AG09319 (cell line): ENCODE measurements at regions not wholly inside any gene's neighbourhood (a gene's known extent, or its start where the extent isn't known, plus 50 kb on each side); places are given as distances from the start of the nearest gene placed in this dataset.

Experiments used
- DNase-seq: peaks from one replicate; pipeline ENCODE4 v3.0.0-alpha.2; 2010; ENCODE audit warnings: low read depth; ENCODE audit errors: extremely low read depth
- TF ChIP-seq, protein P1 (sequence below): IDR thresholded peaks from 2 replicates; pipeline ENCODE4 v1.5.1; 2011; ENCODE audit warnings: low read depth, mild to moderate bottlenecking, inconsistent platforms, low read length, moderate library complexity

DNA sequence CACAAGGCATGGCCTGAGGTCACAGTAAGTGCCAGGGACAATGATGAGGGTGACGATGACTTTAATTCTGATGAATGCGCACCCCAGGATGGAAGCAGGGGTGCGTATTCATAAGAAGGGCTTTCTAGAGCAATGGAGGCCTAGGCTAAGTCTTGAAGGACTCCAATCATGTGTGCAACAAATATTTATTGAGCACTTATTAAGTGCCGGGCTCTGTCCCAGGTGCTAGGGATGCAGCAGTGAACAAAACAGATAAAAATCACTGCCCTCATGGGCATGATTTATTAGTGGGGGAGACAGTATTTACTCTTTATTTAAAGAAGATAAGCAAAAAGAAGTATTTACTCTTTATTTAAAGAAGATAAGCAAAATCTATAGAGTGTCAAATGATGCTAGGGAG is 198.2 kb upstream of the KCNG1 start:
- TF ChIP-seq, protein P1, sequence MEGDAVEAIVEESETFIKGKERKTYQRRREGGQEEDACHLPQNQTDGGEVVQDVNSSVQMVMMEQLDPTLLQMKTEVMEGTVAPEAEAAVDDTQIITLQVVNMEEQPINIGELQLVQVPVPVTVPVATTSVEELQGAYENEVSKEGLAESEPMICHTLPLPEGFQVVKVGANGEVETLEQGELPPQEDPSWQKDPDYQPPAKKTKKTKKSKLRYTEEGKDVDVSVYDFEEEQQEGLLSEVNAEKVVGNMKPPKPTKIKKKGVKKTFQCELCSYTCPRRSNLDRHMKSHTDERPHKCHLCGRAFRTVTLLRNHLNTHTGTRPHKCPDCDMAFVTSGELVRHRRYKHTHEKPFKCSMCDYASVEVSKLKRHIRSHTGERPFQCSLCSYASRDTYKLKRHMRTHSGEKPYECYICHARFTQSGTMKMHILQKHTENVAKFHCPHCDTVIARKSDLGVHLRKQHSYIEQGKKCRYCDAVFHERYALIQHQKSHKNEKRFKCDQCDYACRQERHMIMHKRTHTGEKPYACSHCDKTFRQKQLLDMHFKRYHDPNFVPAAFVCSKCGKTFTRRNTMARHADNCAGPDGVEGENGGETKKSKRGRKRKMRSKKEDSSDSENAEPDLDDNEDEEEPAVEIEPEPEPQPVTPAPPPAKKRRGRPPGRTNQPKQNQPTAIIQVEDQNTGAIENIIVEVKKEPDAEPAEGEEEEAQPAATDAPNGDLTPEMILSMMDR: no peak
- no peak for DNase-seq

DNA sequence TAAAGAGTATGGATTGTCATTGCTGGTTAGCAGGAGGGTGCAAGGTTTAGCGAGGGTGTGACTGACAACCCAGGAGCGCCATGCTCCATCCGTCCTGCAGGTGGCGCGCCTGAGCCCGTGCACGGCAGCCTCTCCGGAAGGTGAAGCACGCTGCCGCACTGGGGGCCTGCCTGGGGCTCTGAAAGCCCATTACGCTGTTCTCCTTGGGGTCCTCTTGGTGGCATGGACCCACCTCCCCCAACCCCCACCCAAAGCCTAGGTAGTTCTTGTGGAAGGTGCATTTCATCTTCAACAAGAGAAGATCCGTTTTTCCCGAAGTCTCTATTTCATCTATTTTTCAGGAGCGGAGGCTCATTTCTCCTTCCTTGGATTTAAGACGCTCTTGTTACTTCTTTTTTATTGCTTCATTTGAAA is 197.4 kb upstream of the KCNG1 start:
- TF ChIP-seq, protein P1: peak; percentile 86
- DNase-seq: no peak

DNA sequence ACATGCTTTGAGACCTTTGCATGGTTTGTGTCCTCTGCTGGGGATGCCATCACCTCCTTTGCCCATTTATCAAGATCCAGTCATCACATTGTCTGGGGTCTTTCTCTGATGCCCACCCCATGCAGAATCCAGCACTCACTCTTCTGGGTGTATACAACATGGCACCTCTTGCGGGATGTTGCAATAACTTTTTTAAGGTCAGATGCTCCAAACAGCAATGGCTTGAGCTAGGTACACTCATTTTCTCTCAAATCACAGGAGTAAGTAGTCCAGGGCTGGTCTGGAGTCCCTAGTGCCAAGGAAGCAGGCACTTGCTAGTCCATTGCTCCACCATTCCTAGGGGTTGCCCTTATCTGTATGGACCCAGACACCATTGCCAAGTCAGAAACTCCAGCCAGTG is 196.6 kb upstream of the KCNG1 start:
- TF ChIP-seq, protein P1: no peak
- DNase-seq: no peak

DNA sequence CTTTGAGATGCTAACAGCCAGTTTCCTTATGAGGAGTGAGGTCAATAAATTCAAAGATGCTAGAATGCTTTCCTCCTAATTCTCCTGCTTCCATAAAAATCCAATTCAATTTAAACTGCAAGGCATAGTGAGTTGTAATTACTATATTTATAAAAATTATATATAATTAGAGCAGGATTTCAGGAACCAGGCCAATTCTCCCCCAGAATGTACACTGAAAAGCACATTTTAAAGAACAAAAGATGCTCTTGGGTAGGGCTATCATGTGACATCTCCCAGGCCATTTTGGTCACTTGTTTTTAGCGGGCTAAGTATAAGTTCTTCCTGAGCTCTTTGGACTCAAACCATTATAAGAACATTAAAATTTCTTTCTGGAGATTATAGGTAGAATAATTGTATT is 195.7 kb upstream of the KCNG1 start:
- TF ChIP-seq, protein P1: no peak
- DNase-seq: no peak

DNA sequence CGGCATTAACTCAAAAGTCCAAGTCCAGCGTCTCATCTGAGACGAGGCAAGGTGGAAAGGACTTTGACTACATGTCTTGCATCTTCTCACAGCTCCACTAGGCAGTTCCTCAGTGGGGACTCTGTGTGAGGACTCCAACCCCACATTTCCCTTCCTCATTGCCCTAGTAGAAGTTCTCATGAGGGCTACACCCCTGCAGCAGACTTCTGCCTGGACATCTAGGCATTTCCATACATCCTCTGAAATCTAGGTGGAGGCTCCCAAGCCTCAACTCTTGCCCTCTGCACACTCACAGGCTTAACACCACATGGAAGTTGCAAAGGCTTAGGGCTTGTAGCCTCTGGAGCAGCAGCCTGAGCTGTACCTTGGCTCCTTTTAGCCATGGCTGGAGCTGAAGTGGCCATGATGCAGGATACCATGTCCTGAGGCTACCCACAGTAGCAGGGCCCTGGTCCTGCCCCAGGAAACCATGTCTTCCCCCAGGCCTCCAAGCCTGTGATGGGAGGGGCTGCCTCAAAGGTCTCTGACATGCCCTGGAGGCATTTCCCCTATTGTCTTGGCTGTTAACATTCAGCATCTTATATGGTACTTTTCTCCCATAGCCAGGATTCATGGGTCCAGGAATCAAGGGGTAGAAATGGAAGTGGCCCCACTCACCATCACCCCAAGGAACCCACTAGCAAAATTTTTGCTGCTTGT is 194.6 kb upstream of the KCNG1 start:
- TF ChIP-seq, protein P1: no peak

DNA sequence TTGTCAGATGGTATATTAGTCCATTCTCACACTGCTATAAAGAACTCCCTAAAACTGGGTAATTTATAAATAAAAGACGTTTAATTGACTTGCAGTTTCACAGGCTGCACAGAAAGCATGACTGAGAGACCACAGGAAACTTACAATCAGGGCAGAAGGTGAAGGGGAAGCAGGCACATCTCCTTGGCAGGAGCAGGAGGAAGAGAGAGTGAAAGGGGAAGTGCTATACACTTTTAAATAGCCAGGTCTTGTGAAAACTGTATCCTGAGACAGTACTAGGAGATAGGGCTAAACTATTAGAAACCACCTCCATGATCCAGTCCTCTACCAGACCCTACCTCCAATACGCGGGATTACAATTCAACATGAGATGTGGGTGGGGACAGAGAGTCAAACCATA is 193.9 kb upstream of the KCNG1 start:
- DNase-seq: no peak
- TF ChIP-seq, protein P1: no peak

More for the DNA sequence above, 194.6 kb upstream of the KCNG1 start:
- DNase-seq: no peak

DNA sequence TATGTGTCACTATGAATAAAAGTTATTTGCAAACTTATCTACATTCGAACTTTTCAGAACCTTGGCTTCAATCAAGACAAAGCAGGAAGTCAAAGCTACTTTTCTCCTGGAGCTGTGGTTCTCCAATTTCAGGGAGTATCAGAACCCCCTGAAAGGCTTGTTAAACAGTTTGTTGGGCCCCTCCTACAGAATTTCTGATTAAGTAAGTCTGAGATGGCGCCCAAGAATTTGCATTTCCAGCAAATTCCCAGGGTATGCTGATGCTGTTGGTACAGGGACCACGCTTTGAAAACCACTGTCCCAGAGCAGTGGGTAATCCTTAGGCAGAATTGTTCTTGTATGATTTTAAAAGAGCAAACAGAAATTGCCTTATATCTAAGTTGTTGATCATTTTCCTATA is 189.9 kb upstream of the KCNG1 start:
- DNase-seq: no peak
- TF ChIP-seq, protein P1: no peak
